ENCODE measurements at regions not wholly inside any gene's neighbourhood (a gene's known extent, or its start where the extent isn't known, plus 50 kb on each side); places are given as distances from the start of the nearest gene placed in this dataset.

- H3K36me3 ChIP-seq, result no peaks in the 10 kb centered on the region
- TF ChIP-seq CTCF (IDR thresholded peaks at IDR 0.05; ENCODE audit: low read depth, low read length), result no peak
- H3K4me3 ChIP-seq, result no peak overlapping the region
- no peak overlapping the region for H3K27ac ChIP-seq
- DNase-seq (ENCODE audit: low read depth in 1 of 2, low spot score in 1 of 2), result peak in 1 of 2 donors; percentile 69
- H3K27me3 ChIP-seq, result no peaks in the 10 kb centered on the region
- peaks cover 29% of the 10 kb centered on the region for H3K4me1 ChIP-seq (ENCODE audit: low read depth)
- no peaks in the 10 kb centered on the region for H3K9me3 ChIP-seq (ENCODE audit: low read depth)
Observed at GRCh38 chr12:115155665-115156645, 472.0 kb upstream of the TBX3 start.

GRCh38 chr12:115149685-115150378 is 465.9 kb upstream of the TBX3 start:
- Histone ChIP-seq H3K27me3 (no peaks in the 10 kb centered on the region), H3K9me3 (ENCODE audit: low read depth) (no peaks in the 10 kb centered on the region), H3K36me3 (no peaks in the 10 kb centered on the region), H3K4me3 (no peak overlapping the region), H3K27ac (no peak overlapping the region), H3K4me1 (ENCODE audit: low read depth) (peaks cover 3% of the 10 kb centered on the region)
- DNase-seq (ENCODE audit: low read depth in 1 of 2, low spot score in 1 of 2), result peak in 1 of 2 donors; percentile 77
- no peak for TF ChIP-seq CTCF (IDR thresholded peaks at IDR 0.05; ENCODE audit: low read depth, low read length)

GRCh38 chr12:115149279-115149678 is 465.3 kb upstream of the TBX3 start:
- TF ChIP-seq CTCF (IDR thresholded peaks at IDR 0.05; ENCODE audit: low read depth, low read length), result no peak
- Histone ChIP-seq H3K36me3 (no peaks in the 10 kb centered on the region), H3K27me3 (no peaks in the 10 kb centered on the region), H3K4me3 (no peak overlapping the region), H3K27ac (no peak overlapping the region), H3K9me3 (ENCODE audit: low read depth) (no peaks in the 10 kb centered on the region), H3K4me1 (ENCODE audit: low read depth) (peaks cover 3% of the 10 kb centered on the region)
- DNase-seq (ENCODE audit: low read depth in 1 of 2, low spot score in 1 of 2), result no peak

- no peak for TF ChIP-seq CTCF (IDR thresholded peaks at IDR 0.05; ENCODE audit: low read depth, low read length)
- no peaks in the 10 kb centered on the region for H3K4me1 ChIP-seq (ENCODE audit: low read depth)
- H3K4me3 ChIP-seq, result no peak overlapping the region
- DNase-seq (ENCODE audit: low read depth in 1 of 2, low spot score in 1 of 2), result no peak
- H3K36me3 ChIP-seq, result no peaks in the 10 kb centered on the region
- no peaks in the 10 kb centered on the region for H3K27me3 ChIP-seq
- H3K9me3 ChIP-seq (ENCODE audit: low read depth), result no peaks in the 10 kb centered on the region
- no peak overlapping the region for H3K27ac ChIP-seq
Observed at GRCh38 chr12:115147916-115148315, 463.9 kb upstream of the TBX3 start.

GRCh38 chr12:115146453-115146852 is 462.5 kb upstream of the TBX3 start:
- H3K27me3 ChIP-seq, result no peaks in the 10 kb centered on the region
- no peak overlapping the region for H3K27ac ChIP-seq
- no peak for TF ChIP-seq CTCF (IDR thresholded peaks at IDR 0.05; ENCODE audit: low read depth, low read length)
- no peak overlapping the region for H3K4me3 ChIP-seq
- H3K9me3 ChIP-seq (ENCODE audit: low read depth), result no peaks in the 10 kb centered on the region
- DNase-seq (ENCODE audit: low read depth in 1 of 2, low spot score in 1 of 2), result no peak
- H3K4me1 ChIP-seq (ENCODE audit: low read depth), result no peaks in the 10 kb centered on the region
- no peaks in the 10 kb centered on the region for H3K36me3 ChIP-seq
